Activated CD8-positive, alpha-beta T cell treated with anti-CD3 and anti-CD28 coated beads for 36 hours (primary cell): ENCODE measurements at regions not wholly inside any gene's neighbourhood (a gene's known extent, or its start where the extent isn't known, plus 50 kb on each side); places are given as distances from the start of the nearest gene placed in this dataset.

Experiments
- ATAC-seq: fragments of 200-7000 bp; cut with Tn5 transposase; one replicate; pipeline ENCODE4 v1.10.0; 2021; ENCODE audit warnings: mild to moderate bottlenecking, moderate library complexity
- CTCF ChIA-PET: fragments of 350-600 bp; sonication (Branson Sonifier 250); formaldehyde crosslinking; loops from one replicate; lab custom pipeline; 2021; ENCODE audit warnings: antibody characterized with exemption; lab: Charles Lee
- POLR2A ChIA-PET: fragments of 350-600 bp; sonication (Branson Sonifier 250); formaldehyde crosslinking; loops from one replicate; lab custom pipeline; 2021; ENCODE audit warnings: antibody characterized with exemption; lab: Charles Lee
- DNase-seq: peaks from one replicate; pipeline ENCODE4 v3.0.0-alpha.2; 2020
- H3K27ac Mint-ChIP-seq: one replicate; pipeline ENCODE4 v1.8.0; 2021; ENCODE audit warnings: mild to moderate bottlenecking, mixed read lengths
- H3K27me3 Mint-ChIP-seq: one replicate; pipeline ENCODE4 v1.8.0; 2021; ENCODE audit warnings: mixed read lengths
- H3K36me3 Mint-ChIP-seq: one replicate; pipeline ENCODE4 v1.8.0; 2021; ENCODE audit warnings: low read depth, mixed read lengths
- H3K4me1 Mint-ChIP-seq: one replicate; pipeline ENCODE4 v1.8.0; 2021; ENCODE audit warnings: low read depth, mixed read lengths
- H3K4me3 Mint-ChIP-seq: one replicate; pipeline ENCODE4 v1.8.0; 2021; ENCODE audit warnings: mild to moderate bottlenecking, moderate library complexity, mixed read lengths
- H3K9me3 Mint-ChIP-seq: one replicate; pipeline ENCODE4 v1.8.0; 2021; ENCODE audit warnings: mixed read lengths
- CTCF ChIP-seq: fragments of 200-600 bp; IDR thresholded peaks from one replicate; pipeline ENCODE4 v1.8.0; 2022; ENCODE audit warnings: antibody characterized with exemption, mild to moderate bottlenecking
- intact Hi-C: fragments of 100-400 bp; cut with micrococcal nuclease; formaldehyde crosslinking; loops from one replicate; pipeline ENCODE4 v1.10.0; 2022

- H3K4me3 Mint-ChIP-seq, result no peak overlapping the region
- no peak overlapping the region for H3K27ac Mint-ChIP-seq
- CTCF ChIA-PET, result no interaction called here
- peaks cover 6% of the 10 kb centered on the region for H3K27me3 Mint-ChIP-seq
- POLR2A ChIA-PET, result no interaction called here
- peaks cover 6% of the 10 kb centered on the region for H3K4me1 Mint-ChIP-seq
- no peaks in the 10 kb centered on the region for H3K36me3 Mint-ChIP-seq
- no peak for TF ChIP-seq CTCF
- H3K9me3 Mint-ChIP-seq, result no peaks in the 10 kb centered on the region
- no peak for DNase-seq
- ATAC-seq, result no peak
- intact Hi-C loops, result loop anchor here (10.0 kb wide), 1 partner anchor 61 kb away; no protein-coding TSS in a partner anchor
Measured at GRCh38 chr18:26705757-26706156, 157.4 kb upstream of the KCTD1 start.

- ATAC-seq (no peak), DNase-seq (no peak)
- intact Hi-C loops, result loop anchor here (10.0 kb wide), 1 partner anchor 59 kb away; no protein-coding TSS in a partner anchor
- no peak for TF ChIP-seq CTCF
- Mint-ChIP-seq H3K9me3 (no peaks in the 10 kb centered on the region), H3K36me3 (no peaks in the 10 kb centered on the region), H3K4me3 (no peak overlapping the region), H3K27ac (no peak overlapping the region), H3K27me3 (peaks cover 2% of the 10 kb centered on the region), H3K4me1 (no peaks in the 10 kb centered on the region)
- ChIA-PET POLR2A (no interaction called here), CTCF (interaction anchor here (1.0 kb wide), 1 partner anchor 320 kb away, joined by 3 read pairs; no protein-coding TSS in a partner anchor)
Measured at GRCh38 chr18:26703170-26703930, 155.0 kb upstream of the KCTD1 start.

- intact Hi-C loops, result loop anchor here (10.0 kb wide), 1 partner anchor 57 kb away; no protein-coding TSS in a partner anchor
Measured at GRCh38 chr18:26702086-26702485, 153.7 kb upstream of the KCTD1 start.

GRCh38 chr18:26700728-26701127 lies 152.4 kb upstream of the KCTD1 start:
- DNase-seq (no peak), ATAC-seq (no peak)
- peaks cover 2% of the 10 kb centered on the region for H3K27me3 Mint-ChIP-seq
- intact Hi-C loops, result loop anchor here (10.0 kb wide), 1 partner anchor 56 kb away; no protein-coding TSS in a partner anchor
- H3K27ac Mint-ChIP-seq, result no peak overlapping the region
- H3K36me3 Mint-ChIP-seq, result no peaks in the 10 kb centered on the region
- no peaks in the 10 kb centered on the region for H3K4me1 Mint-ChIP-seq
- ChIA-PET CTCF (no interaction called here), POLR2A (no interaction called here)
- no peak overlapping the region for H3K4me3 Mint-ChIP-seq
- no peak for TF ChIP-seq CTCF
- no peaks in the 10 kb centered on the region for H3K9me3 Mint-ChIP-seq

More at GRCh38 chr18:26702086-26702485, 153.7 kb upstream of the KCTD1 start:
- ChIA-PET POLR2A (interaction anchor here (0.6 kb wide), 1 partner anchor 15 kb away, joined by 3 read pairs; no protein-coding TSS in a partner anchor), CTCF (no interaction called here)
- no peak for TF ChIP-seq CTCF
- Mint-ChIP-seq H3K9me3 (no peaks in the 10 kb centered on the region), H3K4me3 (no peak overlapping the region), H3K4me1 (no peaks in the 10 kb centered on the region), H3K36me3 (no peaks in the 10 kb centered on the region), H3K27ac (no peak overlapping the region), H3K27me3 (peaks cover 2% of the 10 kb centered on the region)
- ATAC-seq (no peak), DNase-seq (no peak)

- intact Hi-C loops, result loop anchor here (10.0 kb wide), 1 partner anchor 55 kb away; no protein-coding TSS in a partner anchor
- ChIA-PET CTCF (no interaction called here), POLR2A (no interaction called here)
- H3K9me3 Mint-ChIP-seq, result no peaks in the 10 kb centered on the region
- no peak overlapping the region for H3K27ac Mint-ChIP-seq
- H3K4me3 Mint-ChIP-seq, result no peak overlapping the region
- no peaks in the 10 kb centered on the region for H3K27me3 Mint-ChIP-seq
- H3K36me3 Mint-ChIP-seq, result no peaks in the 10 kb centered on the region
- ATAC-seq (no peak), DNase-seq (no peak)
- no peaks in the 10 kb centered on the region for H3K4me1 Mint-ChIP-seq
- no peak for TF ChIP-seq CTCF
Measured at GRCh38 chr18:26700201-26700600, 151.8 kb upstream of the KCTD1 start.
